ENCODE measurements at regions not wholly inside any gene's neighbourhood (a gene's known extent, or its start where the extent isn't known, plus 50 kb on each side); places are given as distances from the start of the nearest gene placed in this dataset.

DNA sequence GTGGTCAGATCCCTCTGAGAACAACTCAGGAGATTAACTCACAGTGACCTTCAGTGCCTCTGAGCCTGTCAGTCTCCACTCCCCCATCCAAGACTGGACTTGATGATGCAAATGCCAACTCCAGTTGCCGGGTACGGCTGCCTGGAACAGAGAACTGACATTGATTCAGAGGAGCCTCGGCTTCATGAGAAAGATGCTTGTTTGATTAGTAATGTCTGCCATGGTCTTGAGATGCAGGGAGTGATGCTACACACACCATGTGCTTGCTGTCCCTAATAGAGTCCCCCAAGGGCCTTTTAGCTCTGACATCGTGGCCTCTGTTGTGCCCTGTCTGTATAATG is 51.8 kb upstream of the LRP8 start:
- TF ChIP-seq, protein P1, sequence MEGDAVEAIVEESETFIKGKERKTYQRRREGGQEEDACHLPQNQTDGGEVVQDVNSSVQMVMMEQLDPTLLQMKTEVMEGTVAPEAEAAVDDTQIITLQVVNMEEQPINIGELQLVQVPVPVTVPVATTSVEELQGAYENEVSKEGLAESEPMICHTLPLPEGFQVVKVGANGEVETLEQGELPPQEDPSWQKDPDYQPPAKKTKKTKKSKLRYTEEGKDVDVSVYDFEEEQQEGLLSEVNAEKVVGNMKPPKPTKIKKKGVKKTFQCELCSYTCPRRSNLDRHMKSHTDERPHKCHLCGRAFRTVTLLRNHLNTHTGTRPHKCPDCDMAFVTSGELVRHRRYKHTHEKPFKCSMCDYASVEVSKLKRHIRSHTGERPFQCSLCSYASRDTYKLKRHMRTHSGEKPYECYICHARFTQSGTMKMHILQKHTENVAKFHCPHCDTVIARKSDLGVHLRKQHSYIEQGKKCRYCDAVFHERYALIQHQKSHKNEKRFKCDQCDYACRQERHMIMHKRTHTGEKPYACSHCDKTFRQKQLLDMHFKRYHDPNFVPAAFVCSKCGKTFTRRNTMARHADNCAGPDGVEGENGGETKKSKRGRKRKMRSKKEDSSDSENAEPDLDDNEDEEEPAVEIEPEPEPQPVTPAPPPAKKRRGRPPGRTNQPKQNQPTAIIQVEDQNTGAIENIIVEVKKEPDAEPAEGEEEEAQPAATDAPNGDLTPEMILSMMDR (IDR thresholded peaks at IDR 0.05; ENCODE audit: low read depth, low read length, poor library complexity, severe bottlenecking), result no peak
- no peak for TF ChIP-seq EZH2phosphoT487 (IDR thresholded peaks at IDR 0.05; ENCODE audit: borderline replicate concordance, low read length)

Data from DOHH2 (cell line).